ENCODE measurements at regions not wholly inside any gene's neighbourhood (a gene's known extent, or its start where the extent isn't known, plus 50 kb on each side); places are given as distances from the start of the nearest gene placed in this dataset.

DNA sequence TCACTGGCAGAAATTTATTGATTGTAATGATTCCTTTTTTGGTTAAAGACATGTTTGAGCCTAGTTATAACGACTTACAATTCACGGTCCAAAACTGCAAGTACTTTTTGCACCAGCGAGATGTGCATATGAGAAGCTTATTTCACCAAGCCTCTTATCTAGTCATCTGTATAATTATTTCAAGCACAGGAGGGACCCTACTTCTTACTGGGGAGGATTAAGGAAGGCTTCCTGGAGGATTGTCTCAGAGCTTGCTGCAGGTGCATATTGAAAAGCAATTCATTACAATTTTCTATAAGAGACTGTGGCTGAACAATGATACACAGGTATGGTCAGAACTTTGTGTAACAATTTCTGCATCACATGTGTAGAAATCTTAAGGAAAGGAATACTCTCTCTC, 152.9 kb downstream of the CAND1 start:
- Histone ChIP-seq H2AFZ (ENCODE audit: low read length) (no peak overlapping the region), H3K4me3 (ENCODE audit: low read length) (no peak overlapping the region), H3K9ac (ENCODE audit: low read length) (no peak overlapping the region), H3K27me3 (replicated peaks; ENCODE audit: insufficient read depth, low read length) (no peaks in the 10 kb centered on the region), H3F3A (ENCODE audit: insufficient read depth, low read length) (no peaks in the 10 kb centered on the region), H3K27ac (ENCODE audit: low read length) (no peak overlapping the region), H3K9me3 (replicated peaks; ENCODE audit: insufficient read depth, low read length) (no peaks in the 10 kb centered on the region), H3K79me2 (ENCODE audit: low read length) (no peaks in the 10 kb centered on the region), H4K20me1 (ENCODE audit: insufficient read depth, low read length) (no peaks in the 10 kb centered on the region), H3K9me2 (replicated peaks; ENCODE audit: insufficient read depth, low read length) (no peaks in the 10 kb centered on the region), H3K4me2 (ENCODE audit: low read depth, low read length) (no peak overlapping the region), H3K4me1 (ENCODE audit: low read length) (no peaks in the 10 kb centered on the region), H3K36me3 (replicated peaks; ENCODE audit: insufficient read depth, low read length) (no peaks in the 10 kb centered on the region)
- DNase-seq: no peak
- TF ChIP-seq EZH2phosphoT487 (IDR thresholded peaks at IDR 0.05; ENCODE audit: low read length) (no peak), EZH2 (optimal IDR thresholded peaks at IDR 0.05; ENCODE audit: low read depth, low read length) (no peak)
- TF ChIP-seq, protein P1, sequence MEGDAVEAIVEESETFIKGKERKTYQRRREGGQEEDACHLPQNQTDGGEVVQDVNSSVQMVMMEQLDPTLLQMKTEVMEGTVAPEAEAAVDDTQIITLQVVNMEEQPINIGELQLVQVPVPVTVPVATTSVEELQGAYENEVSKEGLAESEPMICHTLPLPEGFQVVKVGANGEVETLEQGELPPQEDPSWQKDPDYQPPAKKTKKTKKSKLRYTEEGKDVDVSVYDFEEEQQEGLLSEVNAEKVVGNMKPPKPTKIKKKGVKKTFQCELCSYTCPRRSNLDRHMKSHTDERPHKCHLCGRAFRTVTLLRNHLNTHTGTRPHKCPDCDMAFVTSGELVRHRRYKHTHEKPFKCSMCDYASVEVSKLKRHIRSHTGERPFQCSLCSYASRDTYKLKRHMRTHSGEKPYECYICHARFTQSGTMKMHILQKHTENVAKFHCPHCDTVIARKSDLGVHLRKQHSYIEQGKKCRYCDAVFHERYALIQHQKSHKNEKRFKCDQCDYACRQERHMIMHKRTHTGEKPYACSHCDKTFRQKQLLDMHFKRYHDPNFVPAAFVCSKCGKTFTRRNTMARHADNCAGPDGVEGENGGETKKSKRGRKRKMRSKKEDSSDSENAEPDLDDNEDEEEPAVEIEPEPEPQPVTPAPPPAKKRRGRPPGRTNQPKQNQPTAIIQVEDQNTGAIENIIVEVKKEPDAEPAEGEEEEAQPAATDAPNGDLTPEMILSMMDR (IDR thresholded peaks at IDR 0.05; ENCODE audit: low read length): no peak

DNA sequence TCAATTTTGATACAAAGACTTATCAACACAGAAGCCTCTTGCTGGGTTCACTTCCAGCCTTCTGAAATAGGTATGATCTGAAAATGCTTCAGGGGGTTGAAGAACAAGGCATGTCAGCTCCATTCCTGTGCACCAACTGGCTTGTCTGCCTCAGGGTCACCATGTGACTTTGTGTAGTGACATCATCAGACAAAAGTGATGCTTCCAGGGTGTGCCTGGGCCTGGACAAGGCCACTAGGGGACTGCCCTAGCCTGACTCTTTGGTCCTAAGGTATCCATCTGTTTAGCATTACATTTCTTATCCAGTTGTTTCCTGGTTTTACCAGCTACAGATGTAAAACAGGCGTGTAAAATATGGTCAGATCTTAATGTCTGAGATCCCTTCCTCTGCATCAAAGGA, 155.6 kb downstream of the CAND1 start:
- Histone ChIP-seq H2AFZ (ENCODE audit: low read length) (no peak overlapping the region), H3K79me2 (ENCODE audit: low read length) (no peaks in the 10 kb centered on the region), H3F3A (ENCODE audit: insufficient read depth, low read length) (no peaks in the 10 kb centered on the region), H3K36me3 (replicated peaks; ENCODE audit: insufficient read depth, low read length) (no peaks in the 10 kb centered on the region), H3K9ac (ENCODE audit: low read length) (no peak overlapping the region), H3K9me3 (replicated peaks; ENCODE audit: insufficient read depth, low read length) (no peaks in the 10 kb centered on the region), H3K9me2 (replicated peaks; ENCODE audit: insufficient read depth, low read length) (no peaks in the 10 kb centered on the region), H3K4me3 (ENCODE audit: low read length) (no peak overlapping the region), H3K27me3 (replicated peaks; ENCODE audit: insufficient read depth, low read length) (no peaks in the 10 kb centered on the region), H3K27ac (ENCODE audit: low read length) (no peak overlapping the region), H4K20me1 (ENCODE audit: insufficient read depth, low read length) (no peaks in the 10 kb centered on the region), H3K4me1 (ENCODE audit: low read length) (no peaks in the 10 kb centered on the region), H3K4me2 (ENCODE audit: low read depth, low read length) (no peak overlapping the region)
- no peak for DNase-seq
- no peak for TF ChIP-seq EZH2phosphoT487 (IDR thresholded peaks at IDR 0.05; ENCODE audit: low read length)
- no peak for TF ChIP-seq EZH2 (optimal IDR thresholded peaks at IDR 0.05; ENCODE audit: low read depth, low read length)
- TF ChIP-seq, protein P1 (IDR thresholded peaks at IDR 0.05; ENCODE audit: low read length): no peak

DNA sequence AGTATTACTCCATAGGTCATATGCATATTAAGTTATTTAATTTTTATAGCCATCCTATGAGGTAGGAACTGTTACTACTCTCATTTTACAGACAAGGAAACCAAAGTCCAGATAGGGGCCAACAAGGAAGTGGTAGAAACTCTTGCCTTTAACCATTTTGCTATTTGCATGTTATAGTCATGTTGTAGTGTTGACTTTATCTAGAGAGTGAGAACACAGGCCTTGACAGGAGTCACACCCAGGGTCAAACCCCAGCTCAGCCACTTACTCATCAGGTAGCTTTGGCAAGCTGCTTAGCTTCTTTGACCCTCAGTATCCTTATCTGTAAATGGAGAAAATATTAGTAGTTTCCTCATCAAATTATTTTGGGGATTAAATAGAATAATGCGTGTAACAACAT, 156.2 kb downstream of the CAND1 start:
- H3K27me3 ChIP-seq (replicated peaks; ENCODE audit: insufficient read depth, low read length): no peaks in the 10 kb centered on the region
- H3K4me1 ChIP-seq (ENCODE audit: low read length): no peaks in the 10 kb centered on the region
- H3K79me2 ChIP-seq (ENCODE audit: low read length): no peaks in the 10 kb centered on the region
- no peaks in the 10 kb centered on the region for H3K36me3 ChIP-seq (replicated peaks; ENCODE audit: insufficient read depth, low read length)
- no peak overlapping the region for H3K4me2 ChIP-seq (ENCODE audit: low read depth, low read length)
- H3K9me3 ChIP-seq (replicated peaks; ENCODE audit: insufficient read depth, low read length): no peaks in the 10 kb centered on the region
- H3K9me2 ChIP-seq (replicated peaks; ENCODE audit: insufficient read depth, low read length): no peaks in the 10 kb centered on the region
- H3K9ac ChIP-seq (ENCODE audit: low read length): no peak overlapping the region
- no peaks in the 10 kb centered on the region for H3F3A ChIP-seq (ENCODE audit: insufficient read depth, low read length)
- H4K20me1 ChIP-seq (ENCODE audit: insufficient read depth, low read length): no peaks in the 10 kb centered on the region
- H3K27ac ChIP-seq (ENCODE audit: low read length): no peak overlapping the region
- no peak overlapping the region for H3K4me3 ChIP-seq (ENCODE audit: low read length)
- H2AFZ ChIP-seq (ENCODE audit: low read length): no peak overlapping the region
- TF ChIP-seq, protein P1 (IDR thresholded peaks at IDR 0.05; ENCODE audit: low read length): no peak
- no peak for TF ChIP-seq EZH2phosphoT487 (IDR thresholded peaks at IDR 0.05; ENCODE audit: low read length)
- TF ChIP-seq EZH2 (optimal IDR thresholded peaks at IDR 0.05; ENCODE audit: low read depth, low read length): no peak
- no peak for DNase-seq

Measured in MM.1S (cell line).